Mucosa of descending colon (tissue), 3 donors: ENCODE measurements at regions not wholly inside any gene's neighbourhood (a gene's known extent, or its start where the extent isn't known, plus 50 kb on each side); places are given as distances from the start of the nearest gene placed in this dataset.

Source experiments
- ATAC-seq: fragments of 200-7000 bp; cut with Tn5 transposase; one replicate; pipeline ENCODE4 v1.9.1; 2020; ENCODE audit warnings: mild to moderate bottlenecking, moderate library complexity
- DNase-seq, 3 donors: peaks; one replicate each; pipeline ENCODE4 v3.0.0-alpha.2; 2020
- H3K36me3 ChIP-seq: fragments of 200-600 bp; one replicate; pipeline ENCODE4 v1.8.0; 2021; ENCODE audit warnings: low read depth, mild to moderate bottlenecking
- H3K4me1 ChIP-seq: fragments of 200-600 bp; one replicate; pipeline ENCODE4 v1.8.0; 2021; ENCODE audit warnings: low read depth, mild to moderate bottlenecking
- H3K4me3 ChIP-seq: fragments of 200-600 bp; one replicate; pipeline ENCODE4 v1.8.0; 2021; ENCODE audit warnings: mild to moderate bottlenecking
- H3K9me3 ChIP-seq: fragments of 200-600 bp; one replicate; pipeline ENCODE4 v1.8.0; 2021; ENCODE audit warnings: mild to moderate bottlenecking
- CTCF ChIP-seq: fragments of 200-600 bp; IDR thresholded peaks from one replicate; pipeline ENCODE4 v1.8.0; 2022; ENCODE audit warnings: antibody characterized with exemption, mild to moderate bottlenecking
- intact Hi-C, 2 donors: fragments of 100-400 bp; cut with DNase I in 1 of 2; cut with micrococcal nuclease in 1 of 2; formaldehyde crosslinking; loops; one replicate each; pipeline versions ENCODE4 v1.11.0 to v1.11.1; 2022; cut with DNase I, micrococcal nuclease
- donor health status: DM: no; HTN: no; CAD: no; lungs with moderate emphysema.
- donor health status: DM: no; HTN: no; CAD: no.
- donor health status: DM: no; HTN: yes; CAD: no.

- intact Hi-C loops, result no loop called here
- TF ChIP-seq CTCF, result no peak
- no peak for ATAC-seq
- Histone ChIP-seq H3K36me3 (no peaks in the 10 kb centered on the region), H3K9me3 (no peaks in the 10 kb centered on the region), H3K4me1 (no peaks in the 10 kb centered on the region), H3K4me3 (no peak overlapping the region)
- DNase-seq, result no peak
Measured at GRCh38 chr5:62727861-62728260, 149.2 kb downstream of the LRRC70 start.

GRCh38 chr5:62727184-62727583 is 148.6 kb downstream of the LRRC70 start:
- H3K4me3 ChIP-seq, result no peak overlapping the region
- intact Hi-C loops, result no loop called here
- no peaks in the 10 kb centered on the region for H3K9me3 ChIP-seq
- no peak for ATAC-seq
- no peaks in the 10 kb centered on the region for H3K36me3 ChIP-seq
- no peaks in the 10 kb centered on the region for H3K4me1 ChIP-seq
- DNase-seq, result no peak
- TF ChIP-seq CTCF, result no peak

GRCh38 chr5:62722360-62722759 is 143.7 kb downstream of the LRRC70 start:
- intact Hi-C loops, result no loop called here
- no peaks in the 10 kb centered on the region for H3K9me3 ChIP-seq
- no peak for DNase-seq
- TF ChIP-seq CTCF, result no peak
- H3K4me1 ChIP-seq, result no peaks in the 10 kb centered on the region
- no peaks in the 10 kb centered on the region for H3K36me3 ChIP-seq
- ATAC-seq, result no peak
- H3K4me3 ChIP-seq, result no peak overlapping the region

- intact Hi-C loops, result no loop called here
Measured at GRCh38 chr5:62720031-62720441, 141.4 kb downstream of the LRRC70 start.

GRCh38 chr5:62719061-62719720 is 140.6 kb downstream of the LRRC70 start:
- Histone ChIP-seq H3K9me3 (no peaks in the 10 kb centered on the region), H3K36me3 (no peaks in the 10 kb centered on the region), H3K4me1 (no peaks in the 10 kb centered on the region), H3K4me3 (no peak overlapping the region)
- DNase-seq (no peak), ATAC-seq (no peak)
- intact Hi-C loops, result no loop called here
- TF ChIP-seq CTCF, result no peak

More at GRCh38 chr5:62720031-62720441, 141.4 kb downstream of the LRRC70 start:
- H3K36me3 ChIP-seq, result no peaks in the 10 kb centered on the region
- ATAC-seq (peak; percentile 54), DNase-seq (peak in 1 of 3 donors; percentile 4)
- H3K4me3 ChIP-seq, result no peak overlapping the region
- no peaks in the 10 kb centered on the region for H3K9me3 ChIP-seq
- TF ChIP-seq CTCF, result no peak
- no peaks in the 10 kb centered on the region for H3K4me1 ChIP-seq

GRCh38 chr5:62718324-62718723 is 139.7 kb downstream of the LRRC70 start:
- intact Hi-C loops, result no loop called here
- Histone ChIP-seq H3K9me3 (no peaks in the 10 kb centered on the region), H3K36me3 (no peaks in the 10 kb centered on the region), H3K4me3 (no peak overlapping the region), H3K4me1 (no peaks in the 10 kb centered on the region)
- TF ChIP-seq CTCF, result no peak
- no peak for ATAC-seq
- DNase-seq, result no peak
